H7 (cell line): ENCODE measurements at regions not wholly inside any gene's neighbourhood (a gene's known extent, or its start where the extent isn't known, plus 50 kb on each side); places are given as distances from the start of the nearest gene placed in this dataset.
"Not testable (repeated sequence)": the region's sequence is repeated elsewhere in the genome, so short reads cannot be mapped to it uniquely, and the experiment has no call there.

Experiments used
- DNase-seq: peaks from one replicate; pipeline ENCODE4 v3.0.0; 2012
- H3K27me3 ChIP-seq: 2 replicates; pipeline ENCODE4 v1.6.0; 2011; ENCODE audit warnings: mild to moderate bottlenecking, low read length; ENCODE audit not compliant: control insufficient read depth, insufficient read depth
- H3K36me3 ChIP-seq: replicated peaks from 2 replicates; pipeline ENCODE4 v1.5.1; 2011; ENCODE audit warnings: low read length; ENCODE audit not compliant: control insufficient read depth, insufficient read depth
- H3K4me3 ChIP-seq: 2 replicates; pipeline ENCODE4 v1.5.1; 2011; ENCODE audit warnings: low read depth, mild to moderate bottlenecking, control low read depth, low read length, moderate library complexity; ENCODE audit not compliant: insufficient read depth

GRCh38 chrX:124181515-124181914 is 150.9 kb upstream of the TEX13D start:
- DNase-seq, H3K4me3 ChIP-seq, H3K36me3 ChIP-seq, H3K27me3 ChIP-seq: not testable (repeated sequence)

DNA sequence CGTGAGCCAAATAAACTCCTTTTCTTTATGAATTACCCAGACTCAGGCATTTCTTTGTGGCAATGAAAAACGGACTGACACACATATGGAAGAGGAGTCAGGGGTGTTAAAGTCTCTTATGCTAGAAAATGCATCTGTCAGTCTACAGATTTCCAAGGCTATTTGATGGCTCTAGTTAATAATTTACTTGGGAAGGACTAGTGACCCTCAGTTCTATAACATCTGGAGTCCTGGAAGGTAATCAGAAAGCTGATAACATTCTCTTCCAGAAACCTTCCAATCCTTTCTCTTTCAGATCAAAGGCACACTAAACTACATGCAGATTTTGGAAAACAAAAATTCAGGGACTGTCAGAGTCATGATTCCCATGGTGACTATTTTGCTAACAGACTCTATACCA is 142.0 kb upstream of the TEX13D start:
- Histone ChIP-seq H3K36me3 (no peaks in the 10 kb centered on the region), H3K4me3 (no peak overlapping the region), H3K27me3 (no peaks in the 10 kb centered on the region)
- no peak for DNase-seq

GRCh38 chrX:124194199-124194598 is 138.3 kb upstream of the TEX13D start:
- H3K27me3 ChIP-seq: no peaks in the 10 kb centered on the region
- H3K36me3 ChIP-seq: no peaks in the 10 kb centered on the region
- H3K4me3 ChIP-seq: no peak overlapping the region
- no peak for DNase-seq

GRCh38 chrX:124194901-124195300 is 137.6 kb upstream of the TEX13D start:
- no peaks in the 10 kb centered on the region for H3K36me3 ChIP-seq
- DNase-seq: no peak
- no peaks in the 10 kb centered on the region for H3K27me3 ChIP-seq
- H3K4me3 ChIP-seq: no peak overlapping the region

- no peak for DNase-seq
- H3K4me3 ChIP-seq: no peak overlapping the region
- no peaks in the 10 kb centered on the region for H3K36me3 ChIP-seq
- H3K27me3 ChIP-seq: no peaks in the 10 kb centered on the region
Observed at GRCh38 chrX:124203311-124203710, 129.1 kb upstream of the TEX13D start.

GRCh38 chrX:124208660-124209059 is 123.8 kb upstream of the TEX13D start:
- H3K27me3 ChIP-seq: no peaks in the 10 kb centered on the region
- no peak for DNase-seq
- H3K36me3 ChIP-seq: no peaks in the 10 kb centered on the region
- H3K4me3 ChIP-seq: no peak overlapping the region

DNA sequence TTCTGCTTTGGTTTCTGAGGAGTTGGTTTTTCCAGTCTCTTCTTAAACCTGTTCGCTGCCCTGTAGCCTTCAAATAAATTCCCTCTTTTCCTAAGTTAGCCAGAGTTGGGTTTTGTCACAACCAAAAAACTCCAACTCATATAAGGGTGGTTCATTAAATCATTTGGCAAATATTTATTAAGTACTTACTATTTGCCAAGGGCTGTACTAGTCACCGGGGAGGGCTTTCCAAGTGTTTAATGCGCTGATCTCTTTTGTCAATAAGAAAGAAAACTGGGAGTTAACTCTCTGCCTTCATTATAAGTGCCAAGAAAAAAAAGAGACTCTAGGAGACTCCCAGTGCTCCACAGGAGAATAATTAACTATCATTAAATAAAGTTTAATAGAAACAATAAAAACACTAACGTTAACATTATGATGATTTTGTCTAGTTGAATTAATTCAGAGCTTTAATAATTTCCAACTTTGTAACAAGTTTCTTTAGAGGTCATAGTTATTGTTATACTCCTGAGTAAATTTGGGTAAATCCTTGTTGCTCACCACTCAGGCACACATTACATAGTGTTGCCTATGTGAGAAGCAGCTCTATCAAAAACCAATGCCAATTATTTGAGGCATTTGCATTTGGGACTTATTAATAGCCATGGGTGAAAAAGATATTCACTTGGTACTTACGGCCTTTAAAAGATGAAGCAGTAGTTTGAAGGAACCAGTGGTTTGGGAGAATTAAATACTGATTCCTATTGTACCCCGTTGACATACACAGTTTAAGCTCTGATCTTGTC is 122.5 kb upstream of the TEX13D start:
- DNase-seq: no peak
- H3K36me3 ChIP-seq: no peaks in the 10 kb centered on the region
- no peaks in the 10 kb centered on the region for H3K27me3 ChIP-seq
- H3K4me3 ChIP-seq: no peak overlapping the region

GRCh38 chrX:124211312-124211942 is 121.0 kb upstream of the TEX13D start:
- Histone ChIP-seq H3K4me3 (no peak overlapping the region), H3K27me3 (no peaks in the 10 kb centered on the region), H3K36me3 (no peaks in the 10 kb centered on the region)
- DNase-seq: peak; percentile 53

DNA sequence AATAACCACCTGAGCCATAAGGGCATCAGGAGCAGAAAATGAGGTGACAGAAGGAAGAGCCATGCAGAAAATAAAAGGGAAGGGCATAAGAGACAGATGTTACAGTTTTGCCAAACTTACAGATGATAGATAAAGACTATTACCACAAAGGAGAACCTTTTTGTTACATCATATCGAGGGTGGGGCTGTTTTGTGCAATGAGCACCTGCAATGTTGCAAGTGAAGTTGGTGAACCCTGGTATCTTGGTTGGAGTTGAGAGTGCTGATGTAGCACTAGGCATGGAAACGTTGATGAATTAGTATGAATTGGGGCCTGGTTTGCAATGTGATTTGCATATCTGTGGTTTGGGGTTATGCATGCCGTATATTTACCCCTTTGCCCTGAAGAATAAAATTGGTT is 119.8 kb upstream of the TEX13D start:
- no peaks in the 10 kb centered on the region for H3K36me3 ChIP-seq
- no peak for DNase-seq
- H3K4me3 ChIP-seq: no peak overlapping the region
- no peaks in the 10 kb centered on the region for H3K27me3 ChIP-seq

DNA sequence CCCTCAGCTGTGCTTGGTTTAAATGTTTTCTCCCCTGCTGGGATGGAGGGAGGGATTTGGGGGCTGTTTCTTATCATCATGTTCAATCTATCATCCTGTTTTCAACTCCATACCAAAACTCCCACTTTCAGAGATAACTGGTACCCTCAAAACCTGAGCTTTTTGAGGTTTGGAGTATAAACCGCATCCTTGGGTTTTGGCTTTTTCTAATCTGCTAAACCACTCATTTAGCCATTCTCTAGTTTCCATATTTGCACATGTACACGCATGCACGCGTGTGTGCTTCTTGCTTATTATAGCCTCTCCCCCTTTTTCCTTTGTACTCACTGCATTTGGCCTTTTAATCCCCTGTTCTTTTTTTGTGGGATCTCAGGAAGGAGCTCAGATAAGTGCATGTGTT is 116.7 kb upstream of the TEX13D start:
- DNase-seq: no peak
- Histone ChIP-seq H3K4me3 (no peak overlapping the region), H3K27me3 (no peaks in the 10 kb centered on the region), H3K36me3 (no peaks in the 10 kb centered on the region)

- Histone ChIP-seq H3K36me3 (no peaks in the 10 kb centered on the region), H3K27me3 (no peaks in the 10 kb centered on the region), H3K4me3 (no peak overlapping the region)
- peak; percentile 31 for DNase-seq
Observed at GRCh38 chrX:124216396-124217115, 115.9 kb upstream of the TEX13D start.

GRCh38 chrX:124217304-124218251 is 114.9 kb upstream of the TEX13D start:
- no peak for DNase-seq
- Histone ChIP-seq H3K4me3 (no peak overlapping the region), H3K27me3 (no peaks in the 10 kb centered on the region), H3K36me3 (no peaks in the 10 kb centered on the region)

- DNase-seq: peak; percentile 23
- H3K36me3 ChIP-seq: no peaks in the 10 kb centered on the region
- H3K27me3 ChIP-seq: no peaks in the 10 kb centered on the region
- H3K4me3 ChIP-seq: no peak overlapping the region
Observed at GRCh38 chrX:124223524-124223923, 108.9 kb upstream of the TEX13D start.

GRCh38 chrX:124224528-124224927 is 107.9 kb upstream of the TEX13D start:
- H3K36me3 ChIP-seq: no peaks in the 10 kb centered on the region
- no peaks in the 10 kb centered on the region for H3K27me3 ChIP-seq
- DNase-seq: no peak
- H3K4me3 ChIP-seq: no peak overlapping the region
